Heart left ventricle (tissue), 13 donors: ENCODE measurements at regions not wholly inside any gene's neighbourhood (a gene's known extent, or its start where the extent isn't known, plus 50 kb on each side); places are given as distances from the start of the nearest gene placed in this dataset.
"Not testable (repeated sequence)": the region's sequence is repeated elsewhere in the genome, so short reads cannot be mapped to it uniquely, and the experiment has no call there.

ENCODE experiments used
- CTCF ChIP-seq, 12 donors: fragments of 200-600 bp; sonication (generic) in 4 of 12; IDR thresholded peaks; one replicate each; pipeline versions ENCODE4 v1.5.0 to v1.8.0; 2018 to 2022; ENCODE audit warnings: antibody characterized with exemption in 12 of 12, mild to moderate bottlenecking in 5 of 12
- POLR2A ChIP-seq, 2 donors: fragments of 450-650 bp; IDR thresholded peaks; one replicate each; pipeline ENCODE4 v1.6.1; 2017; ENCODE audit warnings: antibody characterized with exemption in 2 of 2, mild to moderate bottlenecking in 2 of 2, moderate library complexity in 2 of 2
- donor health status: ischemic (EF 13 %, LVEDD 7.1; RV severe dilation, severe dysfunction).
- donor health status: DM: no; HTN: yes; CAD: no.
- donor health status: DM: no; HTN: no; CAD: no.
- donor health status: ischemic (EF 25% LVEDD 6.9; RV normal size, moderate dysfunction).
- donor health status: ischemic (EF 25% LVEDD 5.7; RV mildly dilated, moderate dysfunction).
- donor health status: ischemic (EF 35%, LVEDD 5.7; RV mildly dilated, moderate dysfunction).
- donor health status: nonischemic (EF 11% LVEDD 7.7; RV severe dilation, severe dysfunction).
- donor health status: DM: yes; HTN: yes; CAD: no.
- donor health status: PGD.
- donor health status: ischemic (EF 29% LVEDD 5.4; RV normal size, mild dysfunction).
- donor health status: nonischemic (EF 23%, LVEDD 6.1; RV moderate dilation, normal function).

GRCh38 chr21:8194042-8194441, 2327.3 kb upstream of the TPTE start:
- not testable (repeated sequence) for TF ChIP-seq CTCF, POLR2A (IDR thresholded peaks at IDR 0.05)
